PFSK-1 (cell line): ENCODE measurements at regions not wholly inside any gene's neighbourhood (a gene's known extent, or its start where the extent isn't known, plus 50 kb on each side); places are given as distances from the start of the nearest gene placed in this dataset.

Experiments used
- FOXP2 ChIP-seq: optimal IDR thresholded peaks from 2 replicates; pipeline ENCODE3; 2011; ENCODE audit warnings: borderline replicate concordance, control low read depth, inconsistent platforms; ENCODE audit not compliant: insufficient read depth; ENCODE audit errors: extremely low read length, extremely low read depth
- POLR2AphosphoS5 ChIP-seq: IDR thresholded peaks from 2 replicates; pipeline ENCODE4 v1.6.1; 2012; ENCODE audit warnings: low read depth, mild to moderate bottlenecking, control low read depth, low read length, moderate library complexity
- REST ChIP-seq, 2 experiments: IDR thresholded peaks; 2 replicates each; pipeline versions ENCODE4 v1.6.1 to v1.8.0; 2011 to 2012; ENCODE audit warnings: low read depth in 2 of 2, low read length in 2 of 2, control low read depth in 1 of 2, inconsistent platforms in 1 of 2, mild to moderate bottlenecking in 1 of 2, moderate library complexity in 1 of 2; ENCODE audit not compliant: insufficient read depth in 1 of 2
- TAF1 ChIP-seq: IDR thresholded peaks from 2 replicates; pipeline ENCODE4 v1.6.1; 2012; ENCODE audit warnings: low read length, control low read depth, borderline replicate concordance; ENCODE audit not compliant: insufficient read depth

- TF ChIP-seq REST (IDR thresholded peaks at IDR 0.05; ENCODE audit: insufficient read depth in 1 of 2, low read depth in 2 of 2, low read length in 2 of 2) (no peak), POLR2AphosphoS5 (no peak), FOXP2 (no peak), TAF1 (no peak)
Observed at GRCh38 chr15:69748576-69749185, 296.1 kb downstream of the RPLP1 start.
